Gastrocnemius medialis (tissue), 4 donors: ENCODE measurements at regions not wholly inside any gene's neighbourhood (a gene's known extent, or its start where the extent isn't known, plus 50 kb on each side); places are given as distances from the start of the nearest gene placed in this dataset.

Experiments used
- POLR2A ChIP-seq, 2 donors: fragments of 450-650 bp; IDR thresholded peaks; one replicate each; pipeline ENCODE4 v1.6.1; 2017; ENCODE audit warnings: antibody characterized with exemption in 2 of 2, mild to moderate bottlenecking in 2 of 2, moderate library complexity in 2 of 2
- TF ChIP-seq, protein P1 (sequence below), 5 experiments: fragments of 450-650 bp in 3 of 5; fragments of 200-600 bp in 2 of 5; sonication (generic) in 2 of 5; IDR thresholded peaks in 4 of 5; conservative IDR thresholded peaks in 1 of 5; 1 replicate in 4 of 5; 2 replicates in 1 of 5; pipeline ENCODE4 v1.5.1; 2016 to 2019; ENCODE audit warnings: antibody characterized with exemption in 5 of 5, mild to moderate bottlenecking in 3 of 5, moderate library complexity in 3 of 5

DNA sequence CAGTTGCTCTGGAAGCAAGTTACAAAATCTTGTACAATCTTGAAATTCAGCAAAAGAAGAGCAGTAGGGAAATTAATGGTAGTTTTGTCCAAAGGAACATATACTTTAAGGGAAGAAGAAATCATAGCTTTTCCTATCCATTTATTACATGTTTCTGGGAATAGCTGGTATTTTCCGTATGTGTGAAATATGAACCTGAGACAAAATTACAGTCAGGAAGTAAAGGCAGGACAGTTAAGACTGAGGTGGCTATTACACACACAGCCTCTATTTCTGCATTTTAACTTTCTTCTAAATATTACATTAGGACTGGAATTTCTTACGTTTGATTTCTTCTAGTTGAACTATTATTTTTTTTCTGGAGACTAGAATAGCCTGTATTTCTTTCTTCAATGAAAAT lies 1197.3 kb downstream of the SORCS3 start:
- TF ChIP-seq POLR2A (IDR thresholded peaks at IDR 0.05) = no peak
- TF ChIP-seq, protein P1, sequence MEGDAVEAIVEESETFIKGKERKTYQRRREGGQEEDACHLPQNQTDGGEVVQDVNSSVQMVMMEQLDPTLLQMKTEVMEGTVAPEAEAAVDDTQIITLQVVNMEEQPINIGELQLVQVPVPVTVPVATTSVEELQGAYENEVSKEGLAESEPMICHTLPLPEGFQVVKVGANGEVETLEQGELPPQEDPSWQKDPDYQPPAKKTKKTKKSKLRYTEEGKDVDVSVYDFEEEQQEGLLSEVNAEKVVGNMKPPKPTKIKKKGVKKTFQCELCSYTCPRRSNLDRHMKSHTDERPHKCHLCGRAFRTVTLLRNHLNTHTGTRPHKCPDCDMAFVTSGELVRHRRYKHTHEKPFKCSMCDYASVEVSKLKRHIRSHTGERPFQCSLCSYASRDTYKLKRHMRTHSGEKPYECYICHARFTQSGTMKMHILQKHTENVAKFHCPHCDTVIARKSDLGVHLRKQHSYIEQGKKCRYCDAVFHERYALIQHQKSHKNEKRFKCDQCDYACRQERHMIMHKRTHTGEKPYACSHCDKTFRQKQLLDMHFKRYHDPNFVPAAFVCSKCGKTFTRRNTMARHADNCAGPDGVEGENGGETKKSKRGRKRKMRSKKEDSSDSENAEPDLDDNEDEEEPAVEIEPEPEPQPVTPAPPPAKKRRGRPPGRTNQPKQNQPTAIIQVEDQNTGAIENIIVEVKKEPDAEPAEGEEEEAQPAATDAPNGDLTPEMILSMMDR (IDR thresholded peaks at IDR 0.05 in 4 of 5, conservative IDR thresholded peaks at IDR 0.05 in 1 of 5) = no peak
